ENCODE measurements at regions not wholly inside any gene's neighbourhood (a gene's known extent, or its start where the extent isn't known, plus 50 kb on each side); places are given as distances from the start of the nearest gene placed in this dataset.

GRCh38 chr3:187831125-187832051 is 86.1 kb upstream of the BCL6 start:
- DNase-seq, result no peak
- no peak for ATAC-seq
- intact Hi-C loops (cut with DNase I), result no loop called here

GRCh38 chr3:187832202-187832601 is 86.9 kb upstream of the BCL6 start:
- H3K9me3 ChIP-seq, result peaks cover 0 to 4% of the 10 kb centered on the region in 2 donors
- DNase-seq, result no peak
- H3K36me3 ChIP-seq, result no peaks in the 10 kb centered on the region
- no peak for TF ChIP-seq CTCF (IDR thresholded peaks at IDR 0.05)
- H3K27me3 ChIP-seq, result no peaks in the 10 kb centered on the region
- ATAC-seq, result no peak
- H3K27ac ChIP-seq, result no peak overlapping the region
- intact Hi-C loops (cut with DNase I), result no loop called here
- H3K4me3 ChIP-seq, result no peak overlapping the region
- no peaks in the 10 kb centered on the region for H3K4me1 ChIP-seq

More at GRCh38 chr3:187831125-187832051, 86.1 kb upstream of the BCL6 start:
- no peak for TF ChIP-seq CTCF (IDR thresholded peaks at IDR 0.05)
- no peak overlapping the region for H3K27ac ChIP-seq
- no peak overlapping the region for H3K4me3 ChIP-seq
- H3K4me1 ChIP-seq, result no peaks in the 10 kb centered on the region
- peaks cover 0 to 4% of the 10 kb centered on the region in 2 donors for H3K9me3 ChIP-seq
- H3K27me3 ChIP-seq, result no peaks in the 10 kb centered on the region
- H3K36me3 ChIP-seq, result no peaks in the 10 kb centered on the region

- intact Hi-C loops (cut with DNase I), result no loop called here
- TF ChIP-seq CTCF (IDR thresholded peaks at IDR 0.05), result no peak
Measured at GRCh38 chr3:187833375-187833774, 88.1 kb upstream of the BCL6 start.

DNA sequence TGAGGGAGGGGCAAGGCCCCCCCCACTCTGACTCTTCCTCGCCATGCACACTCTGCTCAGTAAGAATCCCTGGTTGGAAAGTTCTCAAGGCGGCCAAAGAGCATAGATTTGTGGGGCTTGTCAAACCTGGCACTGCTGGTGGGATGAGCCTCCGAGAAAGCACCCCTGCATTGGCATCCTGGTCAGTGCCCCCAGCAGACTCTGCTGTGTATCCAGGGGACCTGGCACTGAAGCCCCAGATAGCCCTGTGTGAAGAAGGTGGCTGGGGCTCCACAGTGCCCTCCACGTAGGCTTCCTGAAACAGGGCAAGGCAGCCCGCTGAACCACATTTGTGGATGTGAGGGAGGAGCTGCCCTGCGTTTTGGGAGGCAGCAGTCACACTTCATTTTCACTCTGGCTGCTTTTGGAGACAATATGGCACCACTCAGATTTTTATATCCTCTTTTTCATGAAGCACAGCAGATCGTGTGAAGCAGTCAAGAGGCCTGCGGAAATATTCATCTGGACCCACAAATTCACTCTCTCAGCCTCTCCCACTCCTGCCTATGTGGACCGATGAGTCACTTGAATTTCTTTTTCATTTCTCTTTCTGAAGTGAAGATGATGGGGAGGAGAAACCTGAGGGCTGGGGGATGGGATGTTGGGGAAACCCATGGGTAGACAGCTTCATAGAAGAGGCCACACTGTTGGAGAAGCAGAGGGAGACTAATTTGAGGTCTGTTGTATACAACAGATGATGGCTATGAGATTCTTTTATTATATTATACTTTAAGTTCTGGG is 88.7 kb upstream of the BCL6 start:
- Histone ChIP-seq H3K36me3 (no peaks in the 10 kb centered on the region), H3K27me3 (no peaks in the 10 kb centered on the region), H3K4me3 (no peak overlapping the region), H3K4me1 (no peaks in the 10 kb centered on the region), H3K27ac (no peak overlapping the region), H3K9me3 (peaks cover 0 to 4% of the 10 kb centered on the region in 2 donors)
- TF ChIP-seq CTCF (IDR thresholded peaks at IDR 0.05), result no peak
- DNase-seq, result no peak
- ATAC-seq, result no peak
- intact Hi-C loops (cut with DNase I), result no loop called here

More at GRCh38 chr3:187833375-187833774, 88.1 kb upstream of the BCL6 start:
- no peaks in the 10 kb centered on the region for H3K27me3 ChIP-seq
- no peaks in the 10 kb centered on the region for H3K4me1 ChIP-seq
- H3K9me3 ChIP-seq, result peaks cover 0 to 4% of the 10 kb centered on the region in 2 donors
- no peak overlapping the region for H3K27ac ChIP-seq
- no peak for DNase-seq
- ATAC-seq, result no peak
- H3K36me3 ChIP-seq, result no peaks in the 10 kb centered on the region
- H3K4me3 ChIP-seq, result no peak overlapping the region
